ENCODE measurements at regions not wholly inside any gene's neighbourhood (a gene's known extent, or its start where the extent isn't known, plus 50 kb on each side); places are given as distances from the start of the nearest gene placed in this dataset.
"Not testable (repeated sequence)": the region's sequence is repeated elsewhere in the genome, so short reads cannot be mapped to it uniquely, and the experiment has no call there.

DNA sequence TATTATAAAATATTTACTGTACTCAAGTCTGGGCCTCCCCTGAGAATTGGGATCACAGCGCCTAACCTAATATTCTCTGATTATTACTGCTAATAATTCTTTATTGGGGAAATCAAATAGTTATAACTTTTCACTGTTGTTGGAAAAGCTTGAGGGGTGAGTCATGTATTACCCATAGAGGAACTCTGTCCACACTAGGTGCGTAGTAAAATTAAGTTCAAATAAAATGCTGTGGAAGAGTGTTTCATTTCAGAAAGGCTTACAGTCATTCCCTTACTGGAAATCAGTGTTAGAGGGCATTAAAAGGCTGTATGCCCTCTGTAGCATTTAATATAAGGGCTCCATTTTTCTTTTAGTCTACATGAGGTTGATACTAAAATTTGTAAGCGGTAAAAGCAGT, 135.0 kb upstream of the NFIA start:
- WGBS, 2 donors, result 92 to 94% methylated on average over 3 of the region's 3 CpGs
- H3K9me3 ChIP-seq, result no peaks in the 10 kb centered on the region
- TF ChIP-seq POLR2A (IDR thresholded peaks at IDR 0.05), result no peak
- TF ChIP-seq, protein P1, sequence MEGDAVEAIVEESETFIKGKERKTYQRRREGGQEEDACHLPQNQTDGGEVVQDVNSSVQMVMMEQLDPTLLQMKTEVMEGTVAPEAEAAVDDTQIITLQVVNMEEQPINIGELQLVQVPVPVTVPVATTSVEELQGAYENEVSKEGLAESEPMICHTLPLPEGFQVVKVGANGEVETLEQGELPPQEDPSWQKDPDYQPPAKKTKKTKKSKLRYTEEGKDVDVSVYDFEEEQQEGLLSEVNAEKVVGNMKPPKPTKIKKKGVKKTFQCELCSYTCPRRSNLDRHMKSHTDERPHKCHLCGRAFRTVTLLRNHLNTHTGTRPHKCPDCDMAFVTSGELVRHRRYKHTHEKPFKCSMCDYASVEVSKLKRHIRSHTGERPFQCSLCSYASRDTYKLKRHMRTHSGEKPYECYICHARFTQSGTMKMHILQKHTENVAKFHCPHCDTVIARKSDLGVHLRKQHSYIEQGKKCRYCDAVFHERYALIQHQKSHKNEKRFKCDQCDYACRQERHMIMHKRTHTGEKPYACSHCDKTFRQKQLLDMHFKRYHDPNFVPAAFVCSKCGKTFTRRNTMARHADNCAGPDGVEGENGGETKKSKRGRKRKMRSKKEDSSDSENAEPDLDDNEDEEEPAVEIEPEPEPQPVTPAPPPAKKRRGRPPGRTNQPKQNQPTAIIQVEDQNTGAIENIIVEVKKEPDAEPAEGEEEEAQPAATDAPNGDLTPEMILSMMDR (IDR thresholded peaks at IDR 0.05), result no peak
- no peaks in the 10 kb centered on the region for H3K36me3 ChIP-seq
- H3K4me1 ChIP-seq, result peaks cover 4 to 11% of the 10 kb centered on the region in 2 donors
- no peak for DNase-seq
- no peak overlapping the region for H3K4me3 ChIP-seq (replicated peaks in 1 of 3)
- H3K27ac ChIP-seq, result no peak overlapping the region
- intact Hi-C loops (cut with DNase I), result no loop called here
- H3K27me3 ChIP-seq, result no peaks in the 10 kb centered on the region

DNA sequence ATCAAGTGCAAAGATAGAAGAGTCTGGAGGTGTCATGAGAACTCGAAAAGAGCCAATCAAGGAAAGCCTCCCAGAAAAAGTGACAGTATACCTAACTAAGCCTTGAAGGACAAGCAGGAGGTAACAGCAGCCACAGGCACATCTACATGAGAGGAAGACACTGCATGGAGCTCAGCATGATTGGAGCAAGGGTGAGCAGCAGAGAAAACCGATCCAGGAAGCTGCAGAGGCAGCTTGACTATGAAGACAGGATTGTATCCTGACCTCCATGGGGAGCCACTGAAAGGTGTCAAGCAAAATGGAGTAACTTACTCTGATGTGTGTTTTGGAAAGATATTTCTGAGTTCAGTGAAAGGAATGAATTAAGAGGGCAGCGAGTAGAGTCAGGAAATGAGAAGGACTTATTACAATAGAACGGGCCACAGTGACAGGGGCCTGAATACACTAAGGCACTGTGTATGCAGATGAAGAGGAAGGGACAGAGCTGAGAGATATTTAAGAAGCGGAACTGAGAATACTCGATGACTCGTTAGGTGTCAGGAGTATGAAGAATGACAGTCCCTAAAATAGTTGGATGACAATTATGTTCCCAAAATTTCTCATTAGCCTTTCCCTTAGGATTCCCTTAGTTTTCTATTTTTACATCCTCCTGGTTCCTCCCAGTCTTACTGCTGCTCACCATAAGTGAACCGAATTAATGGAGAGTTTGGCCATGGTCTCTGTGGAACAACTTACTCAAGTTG, 139.3 kb upstream of the NFIA start:
- intact Hi-C loops (cut with DNase I), result no loop called here
- Histone ChIP-seq H3K4me3 (replicated peaks in 1 of 3) (no peak overlapping the region), H3K27ac (no peak overlapping the region), H3K4me1 (peaks cover under 1 to 2% of the 10 kb centered on the region in 2 donors), H3K36me3 (no peaks in the 10 kb centered on the region), H3K27me3 (no peaks in the 10 kb centered on the region), H3K9me3 (no peaks in the 10 kb centered on the region)
- no peak for TF ChIP-seq POLR2A (IDR thresholded peaks at IDR 0.05)
- TF ChIP-seq, protein P1 (IDR thresholded peaks at IDR 0.05), result no peak
- DNase-seq, result no peak
- 62 to 66% methylated on average over 8 of the region's 8 CpGs for WGBS, 2 donors

DNA sequence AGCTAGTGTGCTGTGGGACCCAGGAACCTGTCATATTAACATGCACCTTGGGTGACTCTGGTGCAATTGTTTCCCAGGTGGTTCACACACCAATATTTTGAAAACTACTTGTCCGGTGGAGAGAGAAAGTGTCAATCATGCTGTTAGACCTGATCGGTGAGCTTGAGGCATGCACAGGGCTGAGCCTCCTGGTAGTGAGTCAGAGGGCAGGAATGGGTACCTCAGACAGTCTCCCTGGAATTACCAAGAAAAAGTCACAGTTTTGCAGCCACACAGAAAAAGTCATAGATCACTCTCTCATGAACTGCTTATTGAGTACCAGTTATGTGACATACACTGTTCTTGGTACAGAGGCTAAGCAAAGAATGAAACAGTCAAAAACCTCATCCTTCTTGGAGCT, 140.1 kb upstream of the NFIA start:
- no peaks in the 10 kb centered on the region for H3K9me3 ChIP-seq
- DNase-seq, result no peak
- H3K4me3 ChIP-seq (replicated peaks in 1 of 3), result no peak overlapping the region
- H3K27ac ChIP-seq, result no peak overlapping the region
- intact Hi-C loops (cut with DNase I), result no loop called here
- no peaks in the 10 kb centered on the region for H3K36me3 ChIP-seq
- no peaks in the 10 kb centered on the region for H3K4me1 ChIP-seq
- WGBS, 2 donors, result 83 to 90% methylated on average over 2 of the region's 2 CpGs
- H3K27me3 ChIP-seq, result no peaks in the 10 kb centered on the region
- no peak for TF ChIP-seq POLR2A (IDR thresholded peaks at IDR 0.05)
- TF ChIP-seq, protein P1 (IDR thresholded peaks at IDR 0.05), result no peak

DNA sequence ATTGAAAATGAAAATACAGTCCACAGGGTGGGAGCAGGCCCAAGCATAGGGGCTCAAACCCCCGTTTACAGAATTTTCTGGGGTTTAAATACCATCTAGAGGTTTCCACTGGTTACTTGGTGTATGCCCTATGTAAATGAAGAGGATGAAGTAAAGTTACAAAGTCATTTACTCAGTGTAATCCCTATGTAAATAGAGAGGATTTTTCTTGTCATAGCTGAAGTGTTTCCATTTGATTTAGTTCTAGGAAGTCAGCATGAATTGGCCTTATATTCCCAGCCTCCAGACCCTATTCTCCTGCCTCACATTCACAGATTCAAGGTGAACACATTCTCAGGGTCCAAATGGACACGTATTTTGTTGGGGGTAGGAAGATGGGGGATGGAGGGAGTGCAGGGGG, 141.7 kb upstream of the NFIA start:
- WGBS, 2 donors, result 71 to 80% methylated on average over 2 of the region's 2 CpGs
- H3K4me1 ChIP-seq; DNase-seq; H3K36me3 ChIP-seq; H3K4me3 ChIP-seq (replicated peaks in 1 of 3); H3K27me3 ChIP-seq; H3K9me3 ChIP-seq; H3K27ac ChIP-seq; intact Hi-C loops (cut with DNase I): not testable (repeated sequence)

DNA sequence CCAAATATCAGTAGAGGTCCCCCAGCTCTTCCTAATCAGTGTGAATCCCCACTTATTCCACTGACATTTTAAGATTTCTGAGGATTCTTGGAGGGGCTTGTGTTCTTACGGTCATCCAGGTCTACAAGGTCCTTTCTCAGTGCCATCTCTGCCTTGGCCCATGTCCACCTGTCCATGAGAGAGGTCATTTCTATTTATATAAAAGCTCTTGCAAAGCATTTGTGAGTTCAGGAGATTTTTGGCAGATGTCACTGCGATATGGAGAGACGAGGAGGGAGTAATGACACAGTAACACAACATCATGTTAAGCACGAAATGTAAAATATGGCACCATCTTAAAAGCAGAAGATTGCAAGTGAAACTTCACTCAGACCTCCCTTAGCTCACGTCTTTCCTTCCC, 144.6 kb upstream of the NFIA start:
- H3K9me3 ChIP-seq, result no peaks in the 10 kb centered on the region
- intact Hi-C loops (cut with DNase I), result no loop called here
- DNase-seq, result no peak
- H3K4me1 ChIP-seq, result no peaks in the 10 kb centered on the region
- TF ChIP-seq, protein P1 (IDR thresholded peaks at IDR 0.05), result no peak
- no peak for TF ChIP-seq POLR2A (IDR thresholded peaks at IDR 0.05)
- no peak overlapping the region for H3K27ac ChIP-seq
- 92% methylated on average over 5 of the region's 5 CpGs for WGBS, 2 donors
- H3K4me3 ChIP-seq (replicated peaks in 1 of 3), result no peak overlapping the region
- H3K27me3 ChIP-seq, result no peaks in the 10 kb centered on the region
- no peaks in the 10 kb centered on the region for H3K36me3 ChIP-seq

All from thyroid gland (tissue), 4 donors.